ENCODE measurements at regions not wholly inside any gene's neighbourhood (a gene's known extent, or its start where the extent isn't known, plus 50 kb on each side); places are given as distances from the start of the nearest gene placed in this dataset.

- H3K27ac Mint-ChIP-seq (ENCODE audit: unreplicated experiment): no peak overlapping the region
- no peak for DNase-seq
- H3K4me1 Mint-ChIP-seq (ENCODE audit: low read depth, unreplicated experiment): no peaks in the 10 kb centered on the region
- no peak overlapping the region for H3K4me3 Mint-ChIP-seq (ENCODE audit: unreplicated experiment)
- H3K36me3 Mint-ChIP-seq (ENCODE audit: unreplicated experiment): no peaks in the 10 kb centered on the region
- H3K27me3 Mint-ChIP-seq (ENCODE audit: unreplicated experiment): no peaks in the 10 kb centered on the region
- H3K9me3 Mint-ChIP-seq (ENCODE audit: unreplicated experiment): no peaks in the 10 kb centered on the region
- TF ChIP-seq CTCF (IDR thresholded peaks at IDR 0.05; ENCODE audit: partially characterized antibody, unreplicated experiment): no peak
These were observed 98.9 kb upstream of the WAC start for GRCh38 chr10:28434063-28434462.

GRCh38 chr10:28442403-28442802, 90.5 kb upstream of the WAC start:
- no peak overlapping the region for H3K4me3 Mint-ChIP-seq (ENCODE audit: unreplicated experiment)
- no peaks in the 10 kb centered on the region for H3K27me3 Mint-ChIP-seq (ENCODE audit: unreplicated experiment)
- H3K9me3 Mint-ChIP-seq (ENCODE audit: unreplicated experiment): no peaks in the 10 kb centered on the region
- H3K27ac Mint-ChIP-seq (ENCODE audit: unreplicated experiment): no peak overlapping the region
- H3K36me3 Mint-ChIP-seq (ENCODE audit: unreplicated experiment): no peaks in the 10 kb centered on the region
- no peaks in the 10 kb centered on the region for H3K4me1 Mint-ChIP-seq (ENCODE audit: low read depth, unreplicated experiment)
- no peak for TF ChIP-seq CTCF (IDR thresholded peaks at IDR 0.05; ENCODE audit: partially characterized antibody, unreplicated experiment)
- DNase-seq: no peak

- Mint-ChIP-seq H3K4me1 (ENCODE audit: low read depth, unreplicated experiment) (no peaks in the 10 kb centered on the region), H3K27ac (ENCODE audit: unreplicated experiment) (no peak overlapping the region), H3K36me3 (ENCODE audit: unreplicated experiment) (no peaks in the 10 kb centered on the region), H3K9me3 (ENCODE audit: unreplicated experiment) (no peaks in the 10 kb centered on the region), H3K4me3 (ENCODE audit: unreplicated experiment) (no peak overlapping the region), H3K27me3 (ENCODE audit: unreplicated experiment) (no peaks in the 10 kb centered on the region)
- DNase-seq: no peak
- no peak for TF ChIP-seq CTCF (IDR thresholded peaks at IDR 0.05; ENCODE audit: partially characterized antibody, unreplicated experiment)
These were observed 88.9 kb upstream of the WAC start for GRCh38 chr10:28444031-28444430.

- H3K4me3 Mint-ChIP-seq (ENCODE audit: unreplicated experiment): no peak overlapping the region
- no peaks in the 10 kb centered on the region for H3K27me3 Mint-ChIP-seq (ENCODE audit: unreplicated experiment)
- H3K4me1 Mint-ChIP-seq (ENCODE audit: low read depth, unreplicated experiment): no peaks in the 10 kb centered on the region
- TF ChIP-seq CTCF (IDR thresholded peaks at IDR 0.05; ENCODE audit: partially characterized antibody, unreplicated experiment): no peak
- DNase-seq: no peak
- H3K9me3 Mint-ChIP-seq (ENCODE audit: unreplicated experiment): no peaks in the 10 kb centered on the region
- H3K27ac Mint-ChIP-seq (ENCODE audit: unreplicated experiment): no peak overlapping the region
- H3K36me3 Mint-ChIP-seq (ENCODE audit: unreplicated experiment): no peaks in the 10 kb centered on the region
These were observed 87.4 kb upstream of the WAC start for GRCh38 chr10:28445516-28445915.

- Mint-ChIP-seq H3K36me3 (ENCODE audit: unreplicated experiment) (peaks cover 9% of the 10 kb centered on the region), H3K27me3 (ENCODE audit: unreplicated experiment) (no peaks in the 10 kb centered on the region), H3K27ac (ENCODE audit: unreplicated experiment) (no peak overlapping the region), H3K9me3 (ENCODE audit: unreplicated experiment) (no peaks in the 10 kb centered on the region), H3K4me3 (ENCODE audit: unreplicated experiment) (no peak overlapping the region), H3K4me1 (ENCODE audit: low read depth, unreplicated experiment) (no peaks in the 10 kb centered on the region)
- no peak for TF ChIP-seq CTCF (IDR thresholded peaks at IDR 0.05; ENCODE audit: partially characterized antibody, unreplicated experiment)
- no peak for DNase-seq
These were observed 83.5 kb upstream of the WAC start for GRCh38 chr10:28449382-28449781.

Data from glutamatergic neuron (in vitro differentiated cells).